ENCODE measurements at regions not wholly inside any gene's neighbourhood (a gene's known extent, or its start where the extent isn't known, plus 50 kb on each side); places are given as distances from the start of the nearest gene placed in this dataset.

DNA sequence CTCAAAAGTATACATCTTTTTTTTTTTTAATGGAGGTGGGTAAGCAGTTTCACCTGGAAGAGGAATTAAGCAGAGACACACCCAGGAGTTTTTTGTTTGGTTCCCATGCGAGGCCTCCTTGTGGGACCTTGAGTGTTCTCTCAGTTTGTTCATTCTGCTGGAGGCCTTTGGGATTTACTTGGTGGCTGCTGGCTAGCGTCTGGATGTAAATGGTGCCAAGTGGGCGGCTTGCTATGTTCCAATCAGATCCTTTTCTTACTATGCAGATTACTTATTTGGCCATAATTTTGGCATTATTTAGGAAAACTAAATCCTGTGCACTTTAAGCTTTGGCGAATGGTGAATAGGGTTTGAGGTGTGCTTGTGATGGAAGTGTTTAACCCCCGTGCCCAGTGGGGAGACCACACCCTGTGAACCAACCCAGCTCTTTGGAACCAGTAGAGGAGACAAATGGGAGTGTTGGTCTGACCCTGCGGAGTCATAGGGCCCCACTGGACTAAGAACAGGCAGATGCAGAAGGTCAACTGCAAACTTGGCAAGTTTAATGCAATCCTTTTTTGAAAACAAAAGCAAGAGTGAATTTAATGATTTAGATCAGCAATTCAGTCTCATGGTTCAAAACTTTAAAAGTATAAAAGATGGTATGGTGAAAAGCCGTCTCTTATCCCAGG lies 79.4 kb downstream of the EBLN2 start:
- no peak overlapping the region for H3K4me3 Mint-ChIP-seq
- H3K27me3 Mint-ChIP-seq (ENCODE audit: low read depth): no peaks in the 10 kb centered on the region; the same call in 1 of the 2 replicates
- ATAC-seq: peak; percentile 24; the same call in 1 of the 2 replicates
- H3K9me3 Mint-ChIP-seq: no peaks in the 10 kb centered on the region
- TF ChIP-seq NFE2L1 (CRISPR knock-in tag; IDR thresholded peaks at IDR 0.05) (no peak), ETV6 (CRISPR knock-in tag; IDR thresholded peaks at IDR 0.05) (no peak), JAZF1 (CRISPR knock-in tag; IDR thresholded peaks at IDR 0.05) (no peak), TEAD1 (CRISPR knock-in tag; IDR thresholded peaks at IDR 0.05) (no peak), FOXJ3 (CRISPR knock-in tag; IDR thresholded peaks at IDR 0.05; ENCODE audit: borderline replicate concordance) (no peak), HMGA2 (CRISPR knock-in tag; IDR thresholded peaks at IDR 0.05) (no peak), ZNF671 (CRISPR knock-in tag; IDR thresholded peaks at IDR 0.05) (no peak)
- TF ChIP-seq, protein P1, sequence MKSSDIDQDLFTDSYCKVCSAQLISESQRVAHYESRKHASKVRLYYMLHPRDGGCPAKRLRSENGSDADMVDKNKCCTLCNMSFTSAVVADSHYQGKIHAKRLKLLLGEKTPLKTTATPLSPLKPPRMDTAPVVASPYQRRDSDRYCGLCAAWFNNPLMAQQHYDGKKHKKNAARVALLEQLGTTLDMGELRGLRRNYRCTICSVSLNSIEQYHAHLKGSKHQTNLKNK (CRISPR knock-in tag; IDR thresholded peaks at IDR 0.05): no peak
- TF ChIP-seq, protein P2, sequence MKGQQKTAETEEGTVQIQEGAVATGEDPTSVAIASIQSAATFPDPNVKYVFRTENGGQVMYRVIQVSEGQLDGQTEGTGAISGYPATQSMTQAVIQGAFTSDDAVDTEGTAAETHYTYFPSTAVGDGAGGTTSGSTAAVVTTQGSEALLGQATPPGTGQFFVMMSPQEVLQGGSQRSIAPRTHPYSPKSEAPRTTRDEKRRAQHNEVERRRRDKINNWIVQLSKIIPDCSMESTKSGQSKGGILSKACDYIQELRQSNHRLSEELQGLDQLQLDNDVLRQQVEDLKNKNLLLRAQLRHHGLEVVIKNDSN (CRISPR knock-in tag; IDR thresholded peaks at IDR 0.05): no peak
- TF ChIP-seq, protein P3, sequence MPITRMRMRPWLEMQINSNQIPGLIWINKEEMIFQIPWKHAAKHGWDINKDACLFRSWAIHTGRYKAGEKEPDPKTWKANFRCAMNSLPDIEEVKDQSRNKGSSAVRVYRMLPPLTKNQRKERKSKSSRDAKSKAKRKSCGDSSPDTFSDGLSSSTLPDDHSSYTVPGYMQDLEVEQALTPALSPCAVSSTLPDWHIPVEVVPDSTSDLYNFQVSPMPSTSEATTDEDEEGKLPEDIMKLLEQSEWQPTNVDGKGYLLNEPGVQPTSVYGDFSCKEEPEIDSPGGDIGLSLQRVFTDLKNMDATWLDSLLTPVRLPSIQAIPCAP (CRISPR knock-in tag; IDR thresholded peaks at IDR 0.05): no peak
- TF ChIP-seq, protein P4, sequence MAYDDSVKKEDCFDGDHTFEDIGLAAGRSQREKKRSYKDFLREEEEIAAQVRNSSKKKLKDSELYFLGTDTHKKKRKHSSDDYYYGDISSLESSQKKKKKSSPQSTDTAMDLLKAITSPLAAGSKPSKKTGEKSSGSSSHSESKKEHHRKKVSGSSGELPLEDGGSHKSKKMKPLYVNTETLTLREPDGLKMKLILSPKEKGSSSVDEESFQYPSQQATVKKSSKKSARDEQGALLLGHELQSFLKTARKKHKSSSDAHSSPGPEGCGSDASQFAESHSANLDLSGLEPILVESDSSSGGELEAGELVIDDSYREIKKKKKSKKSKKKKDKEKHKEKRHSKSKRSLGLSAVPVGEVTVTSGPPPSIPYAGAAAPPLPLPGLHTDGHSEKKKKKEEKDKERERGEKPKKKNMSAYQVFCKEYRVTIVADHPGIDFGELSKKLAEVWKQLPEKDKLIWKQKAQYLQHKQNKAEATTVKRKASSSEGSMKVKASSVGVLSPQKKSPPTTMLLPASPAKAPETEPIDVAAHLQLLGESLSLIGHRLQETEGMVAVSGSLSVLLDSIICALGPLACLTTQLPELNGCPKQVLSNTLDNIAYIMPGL (CRISPR knock-in tag; IDR thresholded peaks at IDR 0.05): no peak
- no peak overlapping the region for H3K27ac Mint-ChIP-seq
- H3K4me1 Mint-ChIP-seq: no peaks in the 10 kb centered on the region
- DNase-seq (ENCODE audit: low spot score): no peak
- CTCF ChIA-PET: no interaction called here
- POLR2A ChIA-PET: no interaction called here
- no peaks in the 10 kb centered on the region for H3K36me3 Mint-ChIP-seq

DNA sequence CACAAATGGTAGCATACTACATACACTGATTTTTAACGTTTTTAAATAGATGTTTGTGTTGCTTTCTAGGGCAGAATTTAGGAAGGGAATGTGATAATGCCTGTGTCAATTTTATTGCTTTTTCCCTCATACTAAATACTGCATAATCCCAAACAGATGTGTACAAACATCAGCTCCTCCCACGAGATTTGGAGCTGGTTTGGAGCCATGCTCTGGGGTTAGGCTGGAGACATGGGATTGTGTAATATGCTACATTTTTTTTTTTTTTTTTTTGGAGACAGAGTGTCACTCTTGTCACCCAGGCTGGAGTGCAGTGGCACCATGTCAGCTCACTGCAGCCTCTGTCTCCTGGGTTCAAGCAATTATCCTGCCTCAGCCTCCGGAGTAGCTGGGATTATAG lies 80.1 kb downstream of the EBLN2 start:
- no peak for DNase-seq (ENCODE audit: low spot score)
- Mint-ChIP-seq H3K4me1 (no peaks in the 10 kb centered on the region), H3K27me3 (ENCODE audit: low read depth) (no peaks in the 10 kb centered on the region; the same call in 1 of the 2 replicates), H3K36me3 (no peaks in the 10 kb centered on the region), H3K27ac (no peak overlapping the region), H3K4me3 (no peak overlapping the region), H3K9me3 (no peaks in the 10 kb centered on the region)
- ChIA-PET POLR2A (no interaction called here), CTCF (no interaction called here)
- TF ChIP-seq, protein P4 (CRISPR knock-in tag; IDR thresholded peaks at IDR 0.05): no peak
- TF ChIP-seq ELF4 (CRISPR knock-in tag; IDR thresholded peaks at IDR 0.05; ENCODE audit: low read depth) (no peak), CREB1 (CRISPR knock-in tag; IDR thresholded peaks at IDR 0.05) (no peak), CBFB (CRISPR knock-in tag; IDR thresholded peaks at IDR 0.05; ENCODE audit: low read depth) (no peak), ZNF671 (CRISPR knock-in tag; IDR thresholded peaks at IDR 0.05) (no peak), ESRRA (CRISPR knock-in tag; IDR thresholded peaks at IDR 0.05; ENCODE audit: borderline replicate concordance) (no peak), FOXP1 (CRISPR knock-in tag; IDR thresholded peaks at IDR 0.05; ENCODE audit: borderline replicate concordance) (no peak), SMAD3 (CRISPR knock-in tag; IDR thresholded peaks at IDR 0.05; ENCODE audit: borderline replicate concordance) (no peak), MYBL2 (CRISPR knock-in tag; IDR thresholded peaks at IDR 0.05) (no peak), FOXJ3 (CRISPR knock-in tag; IDR thresholded peaks at IDR 0.05; ENCODE audit: borderline replicate concordance) (no peak), ETV6 (CRISPR knock-in tag; IDR thresholded peaks at IDR 0.05) (no peak), NR3C1 (CRISPR knock-in tag; conservative IDR thresholded peaks at IDR 0.05; ENCODE audit: low read depth) (no peak), ZNF317 (CRISPR knock-in tag; IDR thresholded peaks at IDR 0.05; ENCODE audit: borderline replicate concordance, low read depth) (no peak), NFYB (CRISPR knock-in tag; conservative IDR thresholded peaks at IDR 0.05; ENCODE audit: low read depth) (no peak), RORB (CRISPR knock-in tag; IDR thresholded peaks at IDR 0.05) (no peak)
- TF ChIP-seq, protein P3 (CRISPR knock-in tag; IDR thresholded peaks at IDR 0.05): no peak
- TF ChIP-seq, protein P1 (CRISPR knock-in tag; IDR thresholded peaks at IDR 0.05): no peak
- TF ChIP-seq, protein P5, sequence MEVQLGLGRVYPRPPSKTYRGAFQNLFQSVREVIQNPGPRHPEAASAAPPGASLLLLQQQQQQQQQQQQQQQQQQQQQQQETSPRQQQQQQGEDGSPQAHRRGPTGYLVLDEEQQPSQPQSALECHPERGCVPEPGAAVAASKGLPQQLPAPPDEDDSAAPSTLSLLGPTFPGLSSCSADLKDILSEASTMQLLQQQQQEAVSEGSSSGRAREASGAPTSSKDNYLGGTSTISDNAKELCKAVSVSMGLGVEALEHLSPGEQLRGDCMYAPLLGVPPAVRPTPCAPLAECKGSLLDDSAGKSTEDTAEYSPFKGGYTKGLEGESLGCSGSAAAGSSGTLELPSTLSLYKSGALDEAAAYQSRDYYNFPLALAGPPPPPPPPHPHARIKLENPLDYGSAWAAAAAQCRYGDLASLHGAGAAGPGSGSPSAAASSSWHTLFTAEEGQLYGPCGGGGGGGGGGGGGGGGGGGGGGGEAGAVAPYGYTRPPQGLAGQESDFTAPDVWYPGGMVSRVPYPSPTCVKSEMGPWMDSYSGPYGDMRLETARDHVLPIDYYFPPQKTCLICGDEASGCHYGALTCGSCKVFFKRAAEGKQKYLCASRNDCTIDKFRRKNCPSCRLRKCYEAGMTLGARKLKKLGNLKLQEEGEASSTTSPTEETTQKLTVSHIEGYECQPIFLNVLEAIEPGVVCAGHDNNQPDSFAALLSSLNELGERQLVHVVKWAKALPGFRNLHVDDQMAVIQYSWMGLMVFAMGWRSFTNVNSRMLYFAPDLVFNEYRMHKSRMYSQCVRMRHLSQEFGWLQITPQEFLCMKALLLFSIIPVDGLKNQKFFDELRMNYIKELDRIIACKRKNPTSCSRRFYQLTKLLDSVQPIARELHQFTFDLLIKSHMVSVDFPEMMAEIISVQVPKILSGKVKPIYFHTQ (CRISPR knock-in tag; IDR thresholded peaks at IDR 0.05): no peak
- TF ChIP-seq, protein P6, sequence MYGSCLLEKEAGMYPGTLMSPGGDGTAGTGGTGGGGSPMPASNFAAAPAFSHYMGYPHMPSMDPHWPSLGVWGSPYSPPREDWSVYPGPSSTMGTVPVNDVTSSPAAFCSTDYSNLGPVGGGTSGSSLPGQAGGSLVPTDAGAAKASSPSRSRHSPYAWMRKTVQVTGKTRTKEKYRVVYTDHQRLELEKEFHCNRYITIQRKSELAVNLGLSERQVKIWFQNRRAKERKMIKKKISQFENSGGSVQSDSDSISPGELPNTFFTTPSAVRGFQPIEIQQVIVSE (CRISPR knock-in tag; IDR thresholded peaks at IDR 0.05; ENCODE audit: borderline replicate concordance): no peak
- no peak for ATAC-seq

Measured in WTC11 (cell line).